ENCODE measurements at regions not wholly inside any gene's neighbourhood (a gene's known extent, or its start where the extent isn't known, plus 50 kb on each side); places are given as distances from the start of the nearest gene placed in this dataset.
"Not testable (repeated sequence)": the region's sequence is repeated elsewhere in the genome, so short reads cannot be mapped to it uniquely, and the experiment has no call there.

DNA sequence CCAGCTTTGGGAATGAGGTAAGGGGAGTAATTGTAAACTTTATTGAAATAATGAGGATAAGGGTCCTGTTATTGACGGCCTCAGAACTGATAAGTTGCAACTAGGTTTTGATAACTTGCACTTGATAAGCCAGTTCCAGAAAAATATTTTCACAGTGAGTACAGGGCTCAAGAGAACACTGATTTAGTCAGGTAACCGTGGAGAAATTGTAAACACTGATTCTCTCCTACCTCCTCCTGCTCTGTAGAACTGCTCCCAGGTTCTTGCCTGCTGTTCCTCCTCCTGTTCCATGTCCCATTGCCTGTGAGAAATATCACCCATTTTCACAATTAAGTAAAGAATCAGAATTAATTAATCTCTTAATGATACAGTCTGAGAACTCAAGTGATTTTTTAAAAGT lies 55.0 kb upstream of the CXXC4 start:
- DNase-seq: no peak

DNA sequence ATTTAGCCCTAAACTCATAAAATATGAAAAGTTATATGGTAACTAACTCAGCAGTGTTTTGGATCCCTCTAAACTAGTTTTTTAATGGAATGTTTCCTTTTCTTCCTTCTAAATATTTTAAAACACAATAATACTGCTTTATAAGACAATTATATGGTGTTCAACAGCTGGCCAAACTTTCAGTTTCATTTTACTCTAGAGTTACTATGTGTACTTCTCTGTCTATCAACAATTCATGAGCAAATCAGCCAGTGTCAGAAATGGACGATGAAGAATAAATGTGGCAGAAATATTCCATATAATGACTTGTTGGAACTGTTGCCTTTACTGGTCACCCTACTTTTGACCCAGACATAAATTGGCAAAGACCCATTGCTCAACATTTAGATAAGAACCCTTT lies 64.8 kb upstream of the CXXC4 start:
- DNase-seq: no peak

DNA sequence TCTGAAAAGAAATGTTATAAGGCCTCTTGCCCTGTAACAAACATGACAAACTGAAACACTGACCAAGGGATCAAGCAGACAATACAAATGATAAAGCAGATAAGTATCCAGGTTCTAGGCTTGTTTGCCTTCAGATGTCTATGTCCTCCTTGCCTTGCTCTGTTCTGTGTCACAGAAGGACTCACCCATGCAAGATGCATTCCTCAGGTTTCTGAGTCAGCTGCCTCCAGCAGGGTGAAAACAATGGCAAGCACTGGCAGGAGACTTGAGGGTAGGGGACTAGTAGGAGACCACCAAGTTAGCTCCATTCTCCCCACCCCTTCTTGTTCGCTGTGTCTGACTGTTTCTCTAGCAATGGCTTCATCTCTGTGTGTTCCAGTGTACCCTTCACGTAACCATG lies 76.6 kb upstream of the CXXC4 start:
- no peak for DNase-seq

DNA sequence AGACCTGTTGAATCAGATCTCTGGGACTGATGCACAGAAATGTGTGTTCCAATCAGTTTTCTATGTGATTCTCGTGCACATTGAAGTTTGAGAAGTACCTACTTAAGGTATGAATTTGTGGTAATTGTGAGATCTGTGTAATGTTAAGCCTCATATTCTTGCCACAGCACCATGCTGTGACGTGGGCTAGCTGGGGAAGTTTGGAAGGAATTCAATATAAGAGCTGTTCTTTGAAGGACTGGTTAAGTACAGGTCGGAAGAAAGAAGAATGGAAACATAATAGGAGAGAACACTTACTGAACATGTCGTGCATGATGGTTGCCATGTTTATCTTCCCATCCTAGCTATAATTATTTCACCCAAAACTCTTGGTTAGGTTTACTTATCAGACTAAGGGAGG lies 79.7 kb upstream of the CXXC4 start:
- no peak for DNase-seq

DNA sequence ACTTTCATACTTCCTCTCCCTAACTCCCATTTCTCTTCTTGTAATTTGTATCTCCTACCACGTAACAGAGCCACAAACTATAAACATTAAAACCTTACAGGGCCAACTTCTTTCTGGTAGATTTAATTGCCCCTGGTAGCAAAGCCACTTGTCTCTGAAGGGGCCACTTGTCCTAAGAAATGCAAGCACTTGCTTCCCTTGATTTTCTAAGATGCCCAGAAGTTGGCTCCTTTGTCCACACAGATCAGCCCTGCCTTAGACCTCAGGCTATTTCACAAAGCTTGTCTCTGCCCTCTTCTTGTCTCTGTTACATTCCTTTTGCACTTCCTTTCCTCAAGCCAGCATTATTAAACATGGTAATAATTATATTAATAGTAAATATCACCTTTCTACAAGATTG lies 80.6 kb upstream of the CXXC4 start:
- DNase-seq: no peak

DNA sequence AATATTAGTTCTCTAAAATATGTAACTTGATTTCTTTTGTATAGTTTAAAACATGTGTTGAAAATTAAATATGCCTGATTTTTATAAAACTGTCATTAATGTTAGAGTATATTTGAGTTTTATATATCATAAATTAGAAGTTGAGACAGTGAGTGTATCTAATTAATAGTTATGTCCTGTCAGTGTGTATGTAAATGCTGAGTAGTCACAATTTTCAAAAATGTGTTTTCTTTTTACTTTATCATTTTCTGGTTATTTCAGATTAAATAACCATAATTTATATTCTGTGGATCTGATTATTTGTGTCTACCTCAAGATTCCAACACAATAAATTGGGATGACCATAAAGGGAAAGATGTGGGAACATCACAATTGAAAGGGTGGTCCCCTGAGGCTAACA lies 82.7 kb upstream of the CXXC4 start:
- DNase-seq: no peak

DNA sequence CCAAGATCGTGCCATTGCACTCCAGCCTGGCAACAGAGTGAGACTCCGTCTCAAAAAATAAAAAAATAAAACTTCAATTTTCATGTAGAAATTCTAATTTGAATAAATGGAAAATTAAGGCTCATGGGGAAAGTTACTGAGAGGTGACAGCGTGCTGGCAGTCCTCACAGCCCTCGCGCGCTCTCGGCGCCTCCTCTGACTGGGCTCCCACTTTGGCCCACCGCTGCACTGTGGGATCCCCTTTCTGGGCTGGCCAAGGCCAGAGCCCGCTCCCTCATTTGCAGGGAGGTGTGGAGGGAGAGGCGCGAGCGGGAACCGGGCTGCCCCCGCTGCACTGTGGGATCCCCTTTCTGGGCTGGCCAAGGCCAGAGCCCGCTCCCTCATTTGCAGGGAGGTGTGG lies 86.8 kb upstream of the CXXC4 start:
- DNase-seq: not testable (repeated sequence)

DNA sequence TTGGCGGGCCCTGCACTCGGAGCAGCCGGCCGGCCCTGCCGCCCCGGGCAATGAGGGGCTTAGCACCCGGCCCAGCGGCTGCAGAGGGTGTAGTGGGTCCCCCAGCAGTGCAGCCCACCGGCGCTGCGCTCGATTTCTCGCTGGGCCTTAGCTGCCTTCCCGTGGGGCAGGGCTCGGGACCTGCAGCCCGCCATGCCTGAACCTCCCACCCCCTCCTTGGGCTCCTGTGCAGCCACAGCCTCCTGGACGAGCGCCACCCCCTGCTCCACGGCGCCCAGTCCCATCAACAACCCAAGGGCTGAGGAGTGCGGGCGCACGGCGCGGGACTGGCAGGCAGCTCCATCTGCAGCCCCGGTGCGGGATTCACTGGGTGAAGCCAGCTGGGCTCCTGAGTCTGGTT lies 87.4 kb upstream of the CXXC4 start:
- DNase-seq: not testable (repeated sequence)

DNA sequence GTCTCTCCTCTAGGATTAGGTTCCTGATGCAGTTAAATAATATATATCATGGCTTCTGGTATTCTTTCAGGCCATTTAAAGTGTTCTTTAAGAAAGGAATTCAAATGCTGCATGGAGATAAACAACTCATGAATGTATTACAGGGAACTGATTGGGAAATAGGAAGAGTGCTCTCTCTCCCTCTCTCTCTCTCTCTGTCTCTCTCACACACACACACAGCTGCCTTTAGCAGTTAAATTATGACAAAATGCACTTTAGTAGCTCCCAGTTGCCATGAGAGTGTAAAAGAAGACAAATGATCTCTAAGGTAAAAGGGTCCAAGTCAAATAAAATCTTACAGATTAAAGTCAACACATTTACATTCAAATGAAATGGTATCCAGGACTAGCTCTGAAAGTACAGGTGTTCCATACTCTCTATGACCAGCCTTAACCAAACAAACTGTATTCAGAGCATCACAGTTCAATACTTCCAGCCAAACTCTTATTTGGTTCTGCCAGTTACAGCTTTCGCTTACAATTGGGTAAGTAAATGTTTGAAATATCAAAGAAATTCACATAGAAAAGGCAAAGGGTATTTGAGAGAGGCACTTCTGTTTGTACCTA lies 94.7 kb upstream of the CXXC4 start:
- peak; percentile 95 for DNase-seq

DNA sequence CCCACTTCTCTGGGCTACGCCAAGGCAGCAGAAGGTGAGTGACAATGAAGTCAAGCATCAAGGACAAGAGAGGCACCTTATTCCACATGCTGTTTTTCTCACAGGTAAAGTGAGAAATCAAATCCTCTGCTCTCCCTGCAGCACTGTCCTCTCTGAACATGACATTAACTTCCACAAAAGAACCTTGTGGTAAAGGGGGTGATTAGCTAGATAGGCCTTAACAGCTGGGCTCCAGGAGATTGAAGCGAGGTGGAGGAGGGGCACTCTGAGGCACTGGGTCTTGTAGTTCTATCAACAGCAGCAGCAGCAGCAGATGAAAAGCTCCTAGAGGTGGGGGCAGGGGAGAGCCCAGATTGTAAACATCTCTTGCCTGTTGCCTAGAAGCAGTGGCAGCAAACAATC lies 96.8 kb upstream of the CXXC4 start:
- peak; percentile 98 for DNase-seq

DNA sequence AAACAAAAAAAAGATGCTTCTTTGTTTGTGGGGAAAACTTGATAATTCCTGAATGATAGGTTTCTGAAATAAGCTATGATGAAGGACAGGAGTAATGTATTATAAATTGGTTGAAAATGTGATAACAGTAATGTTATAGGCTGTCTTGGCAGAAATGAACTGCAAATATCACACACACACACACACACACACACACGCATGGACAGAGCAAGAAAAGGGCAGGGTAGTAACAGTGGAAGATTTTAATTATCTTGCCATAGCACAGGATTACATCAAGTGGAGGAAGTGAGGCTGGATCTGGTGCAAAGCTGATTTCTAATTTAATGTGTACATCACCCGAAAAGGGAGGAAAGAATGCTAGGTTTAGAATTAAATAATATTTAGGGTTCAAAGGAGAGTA lies 97.5 kb upstream of the CXXC4 start:
- DNase-seq: peak; percentile 17

DNA sequence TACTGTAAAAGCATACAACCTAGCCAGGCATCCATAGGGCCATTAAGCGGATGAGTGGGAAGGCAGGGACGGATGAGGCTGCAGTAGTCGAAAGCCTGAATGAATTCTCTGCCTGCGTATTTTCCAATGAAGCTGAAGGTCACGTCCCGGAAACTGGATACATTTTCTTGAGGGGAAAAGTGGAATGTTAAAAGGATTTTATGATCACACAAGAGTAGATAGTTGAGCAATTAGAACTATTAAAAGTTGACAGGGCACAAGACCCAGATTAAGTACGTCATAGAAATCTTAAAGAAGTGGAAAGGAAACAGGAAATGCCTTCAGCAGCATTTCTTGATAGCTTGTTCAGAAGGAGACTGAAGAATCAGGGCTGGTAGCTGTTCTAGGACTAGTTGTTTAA lies 98.3 kb upstream of the CXXC4 start:
- DNase-seq: peak; percentile 14

DNA sequence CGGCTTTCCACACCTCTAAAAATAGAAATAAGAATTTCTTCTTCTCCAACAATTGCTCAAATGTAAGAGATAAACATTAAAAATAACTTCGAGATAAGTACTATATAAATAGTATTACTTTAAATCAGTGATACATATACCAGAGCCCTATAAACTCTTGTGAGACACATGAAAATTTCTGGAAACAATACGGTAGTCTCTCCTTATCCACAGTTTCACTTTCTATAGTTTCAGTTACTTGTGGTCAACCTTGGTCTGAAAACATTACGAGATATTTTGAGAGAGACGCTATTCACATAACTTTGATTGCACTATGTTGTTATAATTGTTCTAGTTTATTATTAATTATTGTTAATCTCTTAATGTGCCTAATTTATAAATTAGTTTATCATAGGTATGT lies 101.5 kb upstream of the CXXC4 start:
- no peak for DNase-seq

DNA sequence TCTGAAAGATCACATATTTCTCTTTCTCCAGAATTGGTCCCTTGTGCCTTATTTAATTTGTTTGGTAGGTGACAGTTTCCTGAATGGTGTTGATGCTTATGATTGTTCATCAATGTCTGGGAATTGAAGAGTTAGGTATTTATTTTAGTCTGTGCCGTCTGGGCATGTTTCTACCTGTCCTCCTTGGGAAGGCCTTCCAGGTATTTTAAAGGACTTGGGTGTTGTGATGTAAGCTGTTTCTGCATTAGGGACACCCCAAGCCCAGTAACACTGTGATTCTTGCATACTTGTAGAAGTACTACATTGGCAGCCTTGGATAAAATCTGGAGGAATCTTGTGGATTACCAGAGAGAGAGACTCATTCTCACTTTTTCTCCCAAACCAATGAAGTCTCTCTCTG lies 120.8 kb upstream of the CXXC4 start:
- DNase-seq: no peak

DNA sequence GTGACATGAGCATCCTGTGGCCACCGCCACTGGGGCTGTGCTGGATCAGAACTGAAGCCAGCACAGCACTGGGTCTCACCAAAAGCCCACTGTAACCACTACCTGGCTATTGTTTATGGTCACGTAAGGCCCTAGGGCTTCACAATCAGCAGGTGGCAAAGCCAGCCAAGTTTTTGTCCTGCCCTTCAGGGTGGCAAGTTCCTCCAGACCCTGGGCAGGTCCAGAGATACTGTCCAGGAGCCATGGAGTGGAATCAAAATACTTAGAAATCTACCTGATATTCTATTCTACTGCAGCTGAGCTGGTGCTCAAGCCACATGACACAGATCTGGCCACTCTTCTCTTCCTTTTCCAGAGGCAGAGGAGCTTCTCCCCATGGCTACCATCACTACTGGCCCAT lies 121.2 kb upstream of the CXXC4 start:
- no peak for DNase-seq

DNA sequence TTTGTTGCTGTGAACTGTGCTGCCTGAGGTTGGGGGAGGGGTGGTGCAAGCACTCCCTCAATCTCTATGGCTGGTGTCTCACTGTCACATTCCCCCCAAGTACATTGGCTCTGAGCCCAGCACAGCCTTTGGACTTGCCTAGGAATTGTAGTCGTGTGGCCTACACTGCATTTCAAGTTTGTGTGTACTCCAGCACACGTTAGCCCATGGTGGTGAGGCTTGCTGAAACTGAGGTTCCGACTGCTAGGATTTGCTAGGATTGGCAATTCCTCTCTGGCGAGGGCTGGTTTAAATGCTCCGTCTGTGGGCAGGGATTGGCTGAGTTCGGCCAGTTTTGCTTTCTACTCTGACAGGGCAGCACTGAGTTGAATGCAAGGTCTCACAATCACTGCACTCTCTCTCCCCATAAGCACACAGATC lies 121.7 kb upstream of the CXXC4 start:
- no peak for DNase-seq

DNA sequence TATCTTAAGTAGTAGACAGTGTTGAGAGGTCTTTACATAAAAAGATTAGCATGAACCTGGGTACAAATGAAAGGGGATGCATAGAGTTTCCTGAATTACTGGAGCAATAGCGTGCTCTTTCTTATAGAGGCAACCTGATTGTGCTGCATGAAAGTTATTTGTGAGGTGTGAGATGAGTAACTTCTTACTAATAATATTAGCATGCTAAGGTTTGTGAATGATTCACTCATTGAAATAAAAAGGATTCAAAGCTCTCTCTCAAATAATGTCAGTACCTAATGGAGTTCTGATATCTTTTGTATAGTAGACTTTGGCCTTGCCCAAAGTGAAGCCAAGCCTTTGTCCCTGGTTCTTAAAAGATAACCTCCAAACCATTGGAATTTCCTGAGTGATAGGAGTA lies 131.0 kb upstream of the CXXC4 start:
- no peak for DNase-seq

DNA sequence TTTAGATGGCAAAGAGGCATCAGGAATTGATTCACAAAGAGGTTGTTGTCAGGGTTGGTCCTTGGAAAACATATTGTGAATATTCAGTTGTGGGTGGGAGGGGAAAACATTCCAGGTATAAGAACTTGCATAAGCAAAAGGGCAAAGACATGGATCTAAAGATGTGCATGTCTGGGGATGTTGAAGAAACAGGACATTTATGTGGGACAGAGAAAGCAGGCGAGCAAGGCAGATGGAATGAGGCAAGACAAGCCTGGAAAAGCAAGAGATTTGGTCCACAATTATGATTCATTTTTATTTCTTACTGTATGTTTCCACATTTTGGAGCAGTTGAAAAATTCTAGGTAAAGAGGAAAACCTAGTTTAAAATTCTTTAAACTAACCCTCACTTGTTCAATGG lies 134.9 kb upstream of the CXXC4 start:
- DNase-seq: no peak

DNA sequence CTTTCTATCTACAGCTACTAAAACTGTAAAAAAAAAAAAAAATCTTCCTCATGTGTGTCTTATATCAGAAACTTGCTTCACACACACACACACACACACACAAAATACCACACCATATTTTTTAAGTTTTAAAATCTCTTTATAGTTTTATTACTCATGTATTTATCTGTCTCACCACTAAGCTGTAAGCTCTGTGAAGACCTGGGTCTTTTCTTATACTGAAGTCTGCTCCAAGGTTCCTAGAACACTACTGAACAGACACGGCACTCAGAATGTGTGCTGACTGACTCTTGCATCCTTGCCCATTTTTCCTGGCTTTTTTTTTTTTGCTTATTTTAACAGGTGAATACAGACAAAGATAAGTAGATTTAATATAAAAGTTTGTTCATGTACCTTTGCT lies 135.6 kb upstream of the CXXC4 start:
- no peak for DNase-seq

DNA sequence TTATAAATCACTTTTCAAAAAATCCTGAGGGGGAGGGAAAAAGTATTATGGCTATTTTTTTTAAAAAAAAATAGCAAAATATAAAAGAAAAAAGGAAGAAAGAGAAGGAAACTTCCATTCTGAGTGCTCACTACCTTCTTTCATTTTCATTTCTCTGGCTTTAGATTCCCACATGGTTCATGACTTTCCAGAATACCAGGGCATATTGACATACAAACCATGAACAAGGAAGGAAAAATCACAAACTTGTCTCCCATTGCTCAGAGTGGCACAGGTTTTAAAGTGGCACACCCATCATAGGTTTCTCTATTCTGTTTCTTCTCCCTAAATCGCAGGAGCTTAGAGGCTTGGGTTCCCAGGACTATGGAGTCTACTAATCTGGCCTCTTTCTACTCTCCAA lies 136.3 kb upstream of the CXXC4 start:
- no peak for DNase-seq

DNA sequence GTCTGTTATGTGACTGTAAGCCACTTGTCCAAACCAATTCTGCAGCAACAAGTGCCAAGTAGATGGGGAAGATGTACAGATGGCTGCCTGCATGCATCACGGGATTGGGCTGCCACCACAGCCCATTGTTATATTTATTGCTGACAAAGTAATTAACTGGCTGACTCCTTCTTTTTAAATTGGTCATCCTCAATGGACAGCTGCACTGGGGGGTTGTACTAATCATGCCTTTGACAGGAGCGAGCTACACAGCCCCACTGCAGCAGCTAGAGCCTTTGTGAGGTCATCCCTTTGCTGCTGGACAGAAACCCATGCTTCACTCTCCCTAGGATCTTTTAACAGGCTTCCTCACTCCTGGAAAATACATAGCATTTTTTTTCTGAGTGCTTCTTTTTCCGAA lies 146.7 kb upstream of the CXXC4 start:
- no peak for DNase-seq

DNA sequence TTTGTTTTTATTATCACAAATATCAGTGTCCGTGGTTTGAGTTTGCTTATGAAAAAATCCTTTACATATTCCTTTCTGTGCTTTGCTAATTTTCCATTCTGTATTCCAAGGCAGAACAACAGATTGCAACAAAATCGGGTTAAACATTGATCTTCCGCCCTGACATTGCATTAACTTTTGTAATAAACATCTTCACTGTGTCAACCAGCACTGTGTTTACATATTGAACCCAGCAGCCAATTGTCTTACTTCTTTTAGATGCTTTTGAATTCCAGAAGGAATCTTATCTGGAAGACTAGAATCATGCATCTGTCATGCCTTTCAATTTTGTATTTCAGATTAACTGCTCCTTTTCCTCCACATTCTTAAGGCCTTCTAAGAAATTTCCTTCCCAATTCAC lies 147.8 kb upstream of the CXXC4 start:
- DNase-seq: no peak

DNA sequence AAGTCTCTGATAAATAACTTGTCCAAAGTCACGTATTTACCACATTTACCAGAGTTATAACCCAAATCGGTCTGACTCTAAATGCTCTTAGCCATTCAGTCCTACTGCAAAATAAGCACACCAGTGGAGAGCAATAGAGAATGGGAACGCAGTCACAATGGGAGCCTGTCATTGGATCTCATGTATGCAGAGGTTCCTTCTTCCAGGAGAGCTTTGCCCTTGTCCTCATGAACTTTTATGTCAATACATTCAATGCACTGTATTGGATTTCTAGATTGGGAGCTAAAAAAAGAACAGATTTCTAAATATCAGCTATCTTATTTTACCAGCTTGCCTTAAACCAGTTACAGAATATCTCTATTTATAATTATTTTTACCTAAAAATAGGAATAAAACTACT lies 149.1 kb upstream of the CXXC4 start:
- DNase-seq: no peak

DNA sequence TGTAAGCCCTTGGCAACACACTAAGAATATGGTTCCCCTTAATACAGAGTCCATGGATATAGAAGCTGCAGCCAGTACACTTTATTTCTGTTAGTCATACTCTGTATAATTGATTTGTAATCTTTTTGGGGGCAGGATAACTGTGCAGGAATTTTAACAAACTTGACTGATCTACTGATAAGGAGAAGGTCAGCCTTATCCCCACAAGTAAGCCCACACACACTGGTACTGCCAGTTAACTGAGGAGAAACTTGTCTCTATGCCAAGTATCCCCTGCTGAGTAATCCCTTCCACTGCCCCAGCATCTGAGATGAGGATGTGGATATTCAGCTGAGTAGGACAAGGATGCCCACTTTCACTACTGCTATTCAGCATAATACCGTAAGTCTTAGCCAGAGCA lies 154.9 kb upstream of the CXXC4 start:
- no peak for DNase-seq

DNA sequence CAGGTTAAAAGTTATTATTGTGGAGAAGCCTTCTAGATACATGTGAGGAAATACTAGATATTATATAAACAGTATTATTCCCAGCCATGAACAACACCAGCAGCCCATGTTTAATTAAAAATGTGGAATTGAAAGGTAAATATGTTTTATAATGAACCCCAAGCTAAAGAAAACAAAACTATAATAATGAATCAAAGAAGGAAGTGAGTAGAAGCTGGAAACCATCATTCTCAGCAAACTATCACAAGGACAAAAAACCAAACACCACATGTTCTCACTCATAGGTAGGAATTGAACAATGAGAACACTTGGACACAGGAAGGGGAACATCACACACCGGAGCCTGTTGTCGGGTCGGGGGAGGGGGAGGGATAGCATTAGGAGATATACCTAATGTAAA lies 167.6 kb upstream of the CXXC4 start:
- not testable (repeated sequence) for DNase-seq

DNA sequence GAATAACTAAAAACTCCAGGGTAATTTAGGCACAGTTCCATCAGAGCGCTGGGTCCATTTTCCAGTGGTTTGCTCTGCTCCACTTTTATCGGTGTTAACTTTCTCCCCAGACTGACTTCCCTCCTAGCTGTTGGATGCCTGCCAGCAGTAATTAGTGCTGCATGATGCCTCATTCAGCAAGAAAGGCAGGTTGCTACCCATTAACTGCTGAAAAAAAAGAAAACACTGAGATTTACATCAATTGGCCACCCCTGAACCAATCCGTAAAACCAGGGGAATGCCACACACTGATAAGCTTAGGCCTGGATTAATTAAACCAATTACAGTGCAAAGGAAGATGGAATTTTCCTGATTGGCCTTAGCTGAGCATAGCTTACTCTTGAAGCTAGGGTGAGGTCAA lies 182.4 kb upstream of the CXXC4 start:
- DNase-seq: peak; percentile 78
